Activated T-cell treated with anti-CD3 and anti-CD28 coated beads, Interleukin-2, amount 50 U/mL, for 1 hour (primary cell): ENCODE measurements at regions not wholly inside any gene's neighbourhood (a gene's known extent, or its start where the extent isn't known, plus 50 kb on each side); places are given as distances from the start of the nearest gene placed in this dataset.

ENCODE experiments used
- DNase-seq: peaks from one replicate; pipeline ENCODE4 v3.0.0-alpha.2; 2020

- no peak for DNase-seq
These were observed 468.1 kb downstream of the PMP22 start for GRCh38 chr17:14797021-14797420.

GRCh38 chr17:14794961-14795360, 470.2 kb downstream of the PMP22 start:
- DNase-seq = no peak

GRCh38 chr17:14793237-14793636, 471.9 kb downstream of the PMP22 start:
- no peak for DNase-seq

GRCh38 chr17:14792746-14793145, 472.4 kb downstream of the PMP22 start:
- no peak for DNase-seq

- no peak for DNase-seq
These were observed 473.9 kb downstream of the PMP22 start for GRCh38 chr17:14791221-14791620.

GRCh38 chr17:14790521-14790920, 474.6 kb downstream of the PMP22 start:
- no peak for DNase-seq

GRCh38 chr17:14784997-14785696, 480.0 kb downstream of the PMP22 start:
- DNase-seq = peak; percentile 41

GRCh38 chr17:14781123-14781522, 480.2 kb downstream of the HS3ST3B1 start:
- DNase-seq = no peak

GRCh38 chr17:14780097-14780651, 479.3 kb downstream of the HS3ST3B1 start:
- DNase-seq = no peak

GRCh38 chr17:14779241-14779640, 478.4 kb downstream of the HS3ST3B1 start:
- no peak for DNase-seq

GRCh38 chr17:14777291-14777690, 476.4 kb downstream of the HS3ST3B1 start:
- no peak for DNase-seq

- no peak for DNase-seq
These were observed 475.9 kb downstream of the HS3ST3B1 start for GRCh38 chr17:14776791-14777190.

GRCh38 chr17:14775731-14776492, 475.0 kb downstream of the HS3ST3B1 start:
- DNase-seq = no peak

- DNase-seq = no peak
These were observed 473.9 kb downstream of the HS3ST3B1 start for GRCh38 chr17:14774774-14775173.

- no peak for DNase-seq
These were observed 471.9 kb downstream of the HS3ST3B1 start for GRCh38 chr17:14772776-14773175.

- no peak for DNase-seq
These were observed 470.7 kb downstream of the HS3ST3B1 start for GRCh38 chr17:14771543-14771942.

- no peak for DNase-seq
These were observed 468.0 kb downstream of the HS3ST3B1 start for GRCh38 chr17:14768923-14769322.

GRCh38 chr17:14762736-14763479, 462.0 kb downstream of the HS3ST3B1 start:
- no peak for DNase-seq

- no peak for DNase-seq
These were observed 460.0 kb downstream of the HS3ST3B1 start for GRCh38 chr17:14760719-14761411.

- no peak for DNase-seq
These were observed 459.3 kb downstream of the HS3ST3B1 start for GRCh38 chr17:14760212-14760611.

GRCh38 chr17:14759325-14759724, 458.4 kb downstream of the HS3ST3B1 start:
- DNase-seq = no peak

GRCh38 chr17:14756479-14756878, 455.6 kb downstream of the HS3ST3B1 start:
- no peak for DNase-seq

GRCh38 chr17:14755002-14755401, 454.1 kb downstream of the HS3ST3B1 start:
- no peak for DNase-seq
